ENCODE measurements at regions not wholly inside any gene's neighbourhood (a gene's known extent, or its start where the extent isn't known, plus 50 kb on each side); places are given as distances from the start of the nearest gene placed in this dataset.
"Not testable (repeated sequence)": the region's sequence is repeated elsewhere in the genome, so short reads cannot be mapped to it uniquely, and the experiment has no call there.

- H3K4me3 Mint-ChIP-seq, result no peak overlapping the region
- peaks cover 6% of the 10 kb centered on the region for H3K4me1 Mint-ChIP-seq (ENCODE audit: low read depth)
- no peaks in the 10 kb centered on the region for H3K9me3 Mint-ChIP-seq
- peaks cover 19% of the 10 kb centered on the region for H3K27me3 Mint-ChIP-seq (ENCODE audit: low read depth)
- DNase-seq (no peak), ATAC-seq (no peak)
- no peaks in the 10 kb centered on the region for H3K36me3 Mint-ChIP-seq (ENCODE audit: insufficient read depth)
Measured at GRCh38 chr5:157989296-157989695, 130.4 kb upstream of the CLINT1 start.

- ATAC-seq (no peak), DNase-seq (no peak)
- H3K9me3 Mint-ChIP-seq, result no peaks in the 10 kb centered on the region
Measured at GRCh38 chr5:157987259-157987658, 128.3 kb upstream of the CLINT1 start.

GRCh38 chr5:157986431-157986990 is 127.6 kb upstream of the CLINT1 start:
- no peaks in the 10 kb centered on the region for H3K4me1 Mint-ChIP-seq (ENCODE audit: low read depth)
- H3K4me3 Mint-ChIP-seq, result no peak overlapping the region
- no peak for DNase-seq
- H3K9me3 Mint-ChIP-seq, result no peaks in the 10 kb centered on the region
- no peaks in the 10 kb centered on the region for H3K36me3 Mint-ChIP-seq (ENCODE audit: insufficient read depth)
- no peak for ATAC-seq
- H3K27me3 Mint-ChIP-seq (ENCODE audit: low read depth), result peaks cover 9% of the 10 kb centered on the region

More at GRCh38 chr5:157987259-157987658, 128.3 kb upstream of the CLINT1 start:
- H3K4me3 Mint-ChIP-seq, result no peak overlapping the region
- no peaks in the 10 kb centered on the region for H3K36me3 Mint-ChIP-seq (ENCODE audit: insufficient read depth)
- no peaks in the 10 kb centered on the region for H3K4me1 Mint-ChIP-seq (ENCODE audit: low read depth)
- H3K27me3 Mint-ChIP-seq (ENCODE audit: low read depth), result peaks cover 15% of the 10 kb centered on the region

- no peak for DNase-seq
- ATAC-seq, result no peak
- no peaks in the 10 kb centered on the region for H3K36me3 Mint-ChIP-seq (ENCODE audit: insufficient read depth)
- H3K9me3 Mint-ChIP-seq, result no peaks in the 10 kb centered on the region
- H3K27me3 Mint-ChIP-seq (ENCODE audit: low read depth), result no peaks in the 10 kb centered on the region
- H3K4me1 Mint-ChIP-seq (ENCODE audit: low read depth), result no peaks in the 10 kb centered on the region
- no peak overlapping the region for H3K4me3 Mint-ChIP-seq
Measured at GRCh38 chr5:157984611-157985010, 125.7 kb upstream of the CLINT1 start.

GRCh38 chr5:157983906-157984551 is 125.1 kb upstream of the CLINT1 start:
- Mint-ChIP-seq H3K27me3 (ENCODE audit: low read depth) (no peaks in the 10 kb centered on the region), H3K36me3 (ENCODE audit: insufficient read depth) (no peaks in the 10 kb centered on the region), H3K9me3 (no peaks in the 10 kb centered on the region), H3K4me1 (ENCODE audit: low read depth) (no peaks in the 10 kb centered on the region), H3K4me3 (no peak overlapping the region)
- ATAC-seq (no peak), DNase-seq (no peak)

GRCh38 chr5:157978061-157978460 is 119.1 kb upstream of the CLINT1 start:
- H3K9me3 Mint-ChIP-seq, result no peaks in the 10 kb centered on the region
- no peaks in the 10 kb centered on the region for H3K4me1 Mint-ChIP-seq (ENCODE audit: low read depth)
- ATAC-seq (no peak), DNase-seq (no peak)
- H3K36me3 Mint-ChIP-seq (ENCODE audit: insufficient read depth), result no peaks in the 10 kb centered on the region
- no peak overlapping the region for H3K4me3 Mint-ChIP-seq
- H3K27me3 Mint-ChIP-seq (ENCODE audit: low read depth), result peaks cover 15% of the 10 kb centered on the region

- H3K4me3 Mint-ChIP-seq, result no peak overlapping the region
- ATAC-seq (no peak), DNase-seq (no peak)
- no peaks in the 10 kb centered on the region for H3K9me3 Mint-ChIP-seq
- H3K27me3 Mint-ChIP-seq (ENCODE audit: low read depth), result peaks cover 15% of the 10 kb centered on the region
- no peaks in the 10 kb centered on the region for H3K36me3 Mint-ChIP-seq (ENCODE audit: insufficient read depth)
- H3K4me1 Mint-ChIP-seq (ENCODE audit: low read depth), result no peaks in the 10 kb centered on the region
Measured at GRCh38 chr5:157976429-157976828, 117.5 kb upstream of the CLINT1 start.

- Mint-ChIP-seq H3K36me3 (ENCODE audit: insufficient read depth) (no peaks in the 10 kb centered on the region), H3K9me3 (no peaks in the 10 kb centered on the region), H3K4me3 (no peak overlapping the region), H3K27me3 (ENCODE audit: low read depth) (peaks cover 15% of the 10 kb centered on the region), H3K4me1 (ENCODE audit: low read depth) (no peaks in the 10 kb centered on the region)
- no peak for DNase-seq
- ATAC-seq, result no peak
Measured at GRCh38 chr5:157972579-157972978, 113.6 kb upstream of the CLINT1 start.

- no peak for ATAC-seq
- no peaks in the 10 kb centered on the region for H3K9me3 Mint-ChIP-seq
- no peak overlapping the region for H3K4me3 Mint-ChIP-seq
- H3K27me3 Mint-ChIP-seq (ENCODE audit: low read depth), result peaks cover 15% of the 10 kb centered on the region
- H3K4me1 Mint-ChIP-seq (ENCODE audit: low read depth), result no peaks in the 10 kb centered on the region
- no peaks in the 10 kb centered on the region for H3K36me3 Mint-ChIP-seq (ENCODE audit: insufficient read depth)
- no peak for DNase-seq
Measured at GRCh38 chr5:157971571-157972216, 112.7 kb upstream of the CLINT1 start.

GRCh38 chr5:157968570-157968969 is 109.6 kb upstream of the CLINT1 start:
- DNase-seq; ATAC-seq; H3K27me3 Mint-ChIP-seq (ENCODE audit: low read depth); H3K9me3 Mint-ChIP-seq; H3K4me3 Mint-ChIP-seq; H3K4me1 Mint-ChIP-seq (ENCODE audit: low read depth); H3K36me3 Mint-ChIP-seq (ENCODE audit: insufficient read depth): not testable (repeated sequence)

- H3K4me1 Mint-ChIP-seq (ENCODE audit: low read depth), result no peaks in the 10 kb centered on the region
- no peaks in the 10 kb centered on the region for H3K9me3 Mint-ChIP-seq
- no peak overlapping the region for H3K4me3 Mint-ChIP-seq
- peaks cover 4% of the 10 kb centered on the region for H3K27me3 Mint-ChIP-seq (ENCODE audit: low read depth)
- DNase-seq (no peak), ATAC-seq (no peak)
- H3K36me3 Mint-ChIP-seq (ENCODE audit: insufficient read depth), result no peaks in the 10 kb centered on the region
Measured at GRCh38 chr5:157965989-157966388, 107.0 kb upstream of the CLINT1 start.

GRCh38 chr5:157965040-157965678 is 106.2 kb upstream of the CLINT1 start:
- peaks cover 4% of the 10 kb centered on the region for H3K27me3 Mint-ChIP-seq (ENCODE audit: low read depth)
- no peak overlapping the region for H3K4me3 Mint-ChIP-seq
- H3K9me3 Mint-ChIP-seq, result no peaks in the 10 kb centered on the region
- ATAC-seq (no peak), DNase-seq (no peak)
- H3K4me1 Mint-ChIP-seq (ENCODE audit: low read depth), result no peaks in the 10 kb centered on the region
- no peaks in the 10 kb centered on the region for H3K36me3 Mint-ChIP-seq (ENCODE audit: insufficient read depth)

GRCh38 chr5:157963761-157964160 is 104.8 kb upstream of the CLINT1 start:
- DNase-seq, result no peak
- no peak for ATAC-seq
- no peak overlapping the region for H3K4me3 Mint-ChIP-seq
- no peaks in the 10 kb centered on the region for H3K9me3 Mint-ChIP-seq
- peaks cover 4% of the 10 kb centered on the region for H3K27me3 Mint-ChIP-seq (ENCODE audit: low read depth)
- no peaks in the 10 kb centered on the region for H3K4me1 Mint-ChIP-seq (ENCODE audit: low read depth)
- H3K36me3 Mint-ChIP-seq (ENCODE audit: insufficient read depth), result no peaks in the 10 kb centered on the region

- no peak overlapping the region for H3K4me3 Mint-ChIP-seq
- H3K36me3 Mint-ChIP-seq (ENCODE audit: insufficient read depth), result no peaks in the 10 kb centered on the region
- no peak for ATAC-seq
Measured at GRCh38 chr5:157963244-157963643, 104.3 kb upstream of the CLINT1 start.

GRCh38 chr5:157962686-157963085 is 103.7 kb upstream of the CLINT1 start:
- H3K9me3 Mint-ChIP-seq, result not testable (repeated sequence)

More at GRCh38 chr5:157963244-157963643, 104.3 kb upstream of the CLINT1 start:
- Mint-ChIP-seq H3K27me3 (ENCODE audit: low read depth) (peaks cover 4% of the 10 kb centered on the region), H3K9me3 (no peaks in the 10 kb centered on the region), H3K4me1 (ENCODE audit: low read depth) (no peaks in the 10 kb centered on the region)
- no peak for DNase-seq

More at GRCh38 chr5:157962686-157963085, 103.7 kb upstream of the CLINT1 start:
- not testable (repeated sequence) for DNase-seq; H3K4me3 Mint-ChIP-seq; ATAC-seq; H3K36me3 Mint-ChIP-seq (ENCODE audit: insufficient read depth); H3K27me3 Mint-ChIP-seq (ENCODE audit: low read depth); H3K4me1 Mint-ChIP-seq (ENCODE audit: low read depth)
